ENCODE measurements at regions not wholly inside any gene's neighbourhood (a gene's known extent, or its start where the extent isn't known, plus 50 kb on each side); places are given as distances from the start of the nearest gene placed in this dataset.

- Histone ChIP-seq H3K9me3 (ENCODE audit: insufficient read depth, low read length) (no peaks in the 10 kb centered on the region), H3K79me2 (ENCODE audit: low read length) (no peaks in the 10 kb centered on the region), H3K27ac (ENCODE audit: low read length) (no peak overlapping the region), H2AFZ (ENCODE audit: low read depth, low read length) (no peak overlapping the region), H3K9ac (ENCODE audit: low read length) (no peak overlapping the region), H3K4me2 (ENCODE audit: low read length) (no peak overlapping the region), H3K4me3 (ENCODE audit: low read length) (no peak overlapping the region), H3K4me1 (ENCODE audit: low read length) (peaks cover 7% of the 10 kb centered on the region; the same call in 1 of the 2 replicates), H3K36me3 (replicated peaks; ENCODE audit: low read depth, low read length) (no peaks in the 10 kb centered on the region), H3K27me3 (ENCODE audit: low read depth, low read length) (peaks cover 31% of the 10 kb centered on the region), H4K20me1 (ENCODE audit: insufficient read depth, low read length) (no peaks in the 10 kb centered on the region)
- TF ChIP-seq CTCF (IDR thresholded peaks at IDR 0.05; ENCODE audit: low read depth, low read length) (no peak), EZH2phosphoT487 (IDR thresholded peaks at IDR 0.05; ENCODE audit: low read depth) (no peak)
Observed at GRCh38 chr18:59765343-59765742, 68.1 kb upstream of the CCBE1 start.

- Histone ChIP-seq H3K9ac (ENCODE audit: low read length) (no peak overlapping the region), H3K4me1 (ENCODE audit: low read length) (peaks cover 7% of the 10 kb centered on the region; the same call in 1 of the 2 replicates), H3K27ac (ENCODE audit: low read length) (no peak overlapping the region), H3K27me3 (ENCODE audit: low read depth, low read length) (peaks cover 21% of the 10 kb centered on the region), H2AFZ (ENCODE audit: low read depth, low read length) (no peak overlapping the region), H4K20me1 (ENCODE audit: insufficient read depth, low read length) (no peaks in the 10 kb centered on the region), H3K4me3 (ENCODE audit: low read length) (no peak overlapping the region), H3K79me2 (ENCODE audit: low read length) (no peaks in the 10 kb centered on the region), H3K4me2 (ENCODE audit: low read length) (no peak overlapping the region), H3K9me3 (ENCODE audit: insufficient read depth, low read length) (no peaks in the 10 kb centered on the region), H3K36me3 (replicated peaks; ENCODE audit: low read depth, low read length) (no peaks in the 10 kb centered on the region)
- TF ChIP-seq EZH2phosphoT487 (IDR thresholded peaks at IDR 0.05; ENCODE audit: low read depth) = no peak
- no peak for TF ChIP-seq CTCF (IDR thresholded peaks at IDR 0.05; ENCODE audit: low read depth, low read length)
Observed at GRCh38 chr18:59764281-59764680, 67.1 kb upstream of the CCBE1 start.

DNA sequence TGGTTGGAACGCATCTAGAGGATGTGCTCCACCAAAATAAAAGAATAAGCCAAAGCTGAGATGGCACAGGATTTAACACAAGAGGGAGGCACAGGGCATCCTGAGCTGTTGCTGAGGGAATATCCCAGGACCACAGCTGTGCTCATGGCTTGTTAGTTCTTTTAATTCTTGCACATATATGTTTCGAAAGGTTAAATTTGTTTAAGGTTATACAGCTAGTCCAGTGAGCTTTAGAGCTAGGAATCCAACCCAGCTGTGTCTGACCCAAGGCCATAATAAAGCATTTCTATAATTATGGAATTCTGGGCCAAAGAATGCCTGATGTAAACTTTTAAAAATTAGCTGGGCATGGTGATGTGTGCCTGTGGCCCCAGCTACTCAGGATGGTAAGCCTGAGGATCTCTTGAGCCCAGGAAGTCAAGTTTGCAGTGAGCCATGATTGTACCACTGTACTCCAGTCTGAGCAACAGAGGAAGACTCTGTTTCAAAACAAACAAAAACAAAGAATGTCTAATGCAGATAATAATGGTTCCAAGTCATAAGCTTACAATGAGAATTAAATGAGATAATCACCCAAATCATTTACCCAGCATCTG is 66.4 kb upstream of the CCBE1 start:
- Histone ChIP-seq H3K9me3 (ENCODE audit: insufficient read depth, low read length) (no peaks in the 10 kb centered on the region), H3K4me1 (ENCODE audit: low read length) (peaks cover 7% of the 10 kb centered on the region; the same call in 1 of the 2 replicates), H3K79me2 (ENCODE audit: low read length) (no peaks in the 10 kb centered on the region), H3K9ac (ENCODE audit: low read length) (no peak overlapping the region), H3K4me3 (ENCODE audit: low read length) (no peak overlapping the region), H3K4me2 (ENCODE audit: low read length) (no peak overlapping the region), H3K27ac (ENCODE audit: low read length) (no peak overlapping the region), H4K20me1 (ENCODE audit: insufficient read depth, low read length) (no peaks in the 10 kb centered on the region), H3K36me3 (replicated peaks; ENCODE audit: low read depth, low read length) (no peaks in the 10 kb centered on the region), H2AFZ (ENCODE audit: low read depth, low read length) (no peak overlapping the region), H3K27me3 (ENCODE audit: low read depth, low read length) (peaks cover 15% of the 10 kb centered on the region)
- TF ChIP-seq EZH2phosphoT487 (IDR thresholded peaks at IDR 0.05; ENCODE audit: low read depth) (no peak), CTCF (IDR thresholded peaks at IDR 0.05; ENCODE audit: low read depth, low read length) (no peak)

DNA sequence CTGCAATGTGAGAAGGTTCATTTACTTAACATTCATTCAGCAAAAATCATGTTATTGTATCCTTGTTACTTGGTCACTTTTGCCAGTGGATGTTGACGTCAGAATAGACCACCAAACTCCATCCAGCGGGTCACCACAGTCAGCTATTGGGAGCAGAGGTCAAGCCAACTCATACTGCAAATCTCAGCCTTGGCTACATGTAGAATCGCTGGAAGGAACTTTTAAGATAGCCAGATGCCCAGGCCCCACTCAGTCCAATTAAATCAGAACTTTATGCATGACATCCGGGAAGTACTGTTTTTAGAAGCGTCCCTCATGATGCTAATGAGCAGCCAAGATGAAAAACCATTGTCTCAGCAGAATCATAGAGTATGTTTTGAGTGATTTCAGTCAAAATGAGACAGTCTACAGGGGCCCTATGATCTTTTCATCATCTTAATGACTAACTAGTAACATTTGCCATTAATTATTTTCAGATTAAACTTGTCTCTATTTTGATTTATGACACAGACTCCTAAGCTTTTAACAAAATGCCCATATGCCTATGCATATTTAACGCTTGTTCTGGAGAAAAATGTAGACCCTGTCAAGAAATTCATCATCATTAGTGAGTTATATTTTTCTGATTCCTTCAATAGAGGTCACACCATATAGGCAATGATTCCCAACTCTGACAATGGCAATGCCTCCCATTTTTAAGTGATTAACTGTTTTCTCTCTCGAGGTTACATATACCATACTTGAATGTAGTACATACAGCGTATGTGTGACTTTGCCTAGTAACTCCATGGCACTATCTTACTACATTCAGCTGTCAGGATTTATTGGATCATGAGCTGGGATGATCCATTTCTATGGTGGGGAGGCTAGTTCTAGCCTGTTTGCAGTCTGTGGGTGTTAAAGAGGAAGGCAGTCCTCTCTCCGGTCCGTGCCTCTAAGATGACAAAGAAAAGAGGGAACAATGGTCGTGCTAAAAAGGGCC is 63.7 kb upstream of the CCBE1 start:
- no peak overlapping the region for H3K4me2 ChIP-seq (ENCODE audit: low read length)
- no peak overlapping the region for H2AFZ ChIP-seq (ENCODE audit: low read depth, low read length)

More for the DNA sequence above, 63.7 kb upstream of the CCBE1 start:
- H3K9me3 ChIP-seq (ENCODE audit: insufficient read depth, low read length) = no peaks in the 10 kb centered on the region
- TF ChIP-seq CTCF (IDR thresholded peaks at IDR 0.05; ENCODE audit: low read depth, low read length) = no peak
- no peak for TF ChIP-seq EZH2phosphoT487 (IDR thresholded peaks at IDR 0.05; ENCODE audit: low read depth)
- no peaks in the 10 kb centered on the region for H3K79me2 ChIP-seq (ENCODE audit: low read length)
- no peaks in the 10 kb centered on the region for H4K20me1 ChIP-seq (ENCODE audit: insufficient read depth, low read length)
- H3K27ac ChIP-seq (ENCODE audit: low read length) = no peak overlapping the region
- no peaks in the 10 kb centered on the region for H3K36me3 ChIP-seq (replicated peaks; ENCODE audit: low read depth, low read length)
- H3K4me1 ChIP-seq (ENCODE audit: low read length) = peaks cover 7% of the 10 kb centered on the region; the same call in 1 of the 2 replicates
- H3K4me3 ChIP-seq (ENCODE audit: low read length) = no peak overlapping the region
- peaks cover 31% of the 10 kb centered on the region for H3K27me3 ChIP-seq (ENCODE audit: low read depth, low read length)
- H3K9ac ChIP-seq (ENCODE audit: low read length) = no peak overlapping the region
